ENCODE measurements at regions not wholly inside any gene's neighbourhood (a gene's known extent, or its start where the extent isn't known, plus 50 kb on each side); places are given as distances from the start of the nearest gene placed in this dataset.
"Not testable (repeated sequence)": the region's sequence is repeated elsewhere in the genome, so short reads cannot be mapped to it uniquely, and the experiment has no call there.

- Histone ChIP-seq H3K36me3 (ENCODE audit: control insufficient read depth, insufficient read depth, low read length) (no peaks in the 10 kb centered on the region), H3K4me1 (ENCODE audit: control insufficient read depth, insufficient read depth, low read length) (no peaks in the 10 kb centered on the region), H3K27ac (ENCODE audit: low read length) (no peak overlapping the region), H3K27me3 (ENCODE audit: control insufficient read depth, insufficient read depth, low read length) (no peaks in the 10 kb centered on the region), H3K9me3 (ENCODE audit: control insufficient read depth, insufficient read depth, low read length) (no peaks in the 10 kb centered on the region), H3K4me3 (ENCODE audit: low read length) (no peak overlapping the region)
- H3K4me1 Mint-ChIP-seq: no peaks in the 10 kb centered on the region
- H3K36me3 Mint-ChIP-seq: no peaks in the 10 kb centered on the region
- DNase-seq (no peak), ATAC-seq (no peak)
- no peak overlapping the region for H3K4me3 Mint-ChIP-seq
- intact Hi-C loops (cut with micrococcal nuclease): no loop called here
- H3K27ac Mint-ChIP-seq: no peak overlapping the region
- peaks cover 8 to 22% of the 10 kb centered on the region in 2 donors for H3K9me3 Mint-ChIP-seq
- no peak for TF ChIP-seq CTCF (IDR thresholded peaks at IDR 0.05)
- H3K27me3 Mint-ChIP-seq (ENCODE audit: low read depth in 2 of 2): no peaks in the 10 kb centered on the region
- WGBS (ENCODE audit: insufficient coverage): 79% methylated on average over 2 of the region's 2 CpGs
Measured at GRCh38 chr4:164138521-164138920, 615.4 kb upstream of the SMIM31 start.

GRCh38 chr4:164139291-164139690 lies 614.6 kb upstream of the SMIM31 start:
- Histone ChIP-seq H3K36me3 (ENCODE audit: control insufficient read depth, insufficient read depth, low read length) (no peaks in the 10 kb centered on the region), H3K27me3 (ENCODE audit: control insufficient read depth, insufficient read depth, low read length) (no peaks in the 10 kb centered on the region), H3K9me3 (ENCODE audit: control insufficient read depth, insufficient read depth, low read length) (no peaks in the 10 kb centered on the region), H3K4me1 (ENCODE audit: control insufficient read depth, insufficient read depth, low read length) (no peaks in the 10 kb centered on the region), H3K27ac (ENCODE audit: low read length) (no peak overlapping the region), H3K4me3 (ENCODE audit: low read length) (no peak overlapping the region)
- intact Hi-C loops (cut with micrococcal nuclease): no loop called here
- TF ChIP-seq CTCF (IDR thresholded peaks at IDR 0.05): no peak
- DNase-seq (no peak), ATAC-seq (no peak)
- H3K4me1 Mint-ChIP-seq: no peaks in the 10 kb centered on the region
- H3K27me3 Mint-ChIP-seq (ENCODE audit: low read depth in 2 of 2): no peaks in the 10 kb centered on the region
- H3K9me3 Mint-ChIP-seq: peaks cover 9 to 25% of the 10 kb centered on the region in 2 donors
- no peaks in the 10 kb centered on the region for H3K36me3 Mint-ChIP-seq
- no peak overlapping the region for H3K4me3 Mint-ChIP-seq
- H3K27ac Mint-ChIP-seq: no peak overlapping the region
- WGBS (ENCODE audit: insufficient coverage): 100% methylated on average over 1 of the region's 1 CpG

GRCh38 chr4:164141755-164142375 lies 612.1 kb upstream of the SMIM31 start:
- H3K27me3 Mint-ChIP-seq (ENCODE audit: low read depth in 2 of 2); H3K4me1 ChIP-seq (ENCODE audit: control insufficient read depth, insufficient read depth, low read length); ATAC-seq; H3K4me1 Mint-ChIP-seq; H3K36me3 Mint-ChIP-seq; H3K27ac Mint-ChIP-seq; H3K27ac ChIP-seq (ENCODE audit: low read length); DNase-seq; H3K36me3 ChIP-seq (ENCODE audit: control insufficient read depth, insufficient read depth, low read length); H3K9me3 ChIP-seq (ENCODE audit: control insufficient read depth, insufficient read depth, low read length); intact Hi-C loops (cut with micrococcal nuclease); H3K4me3 Mint-ChIP-seq; H3K27me3 ChIP-seq (ENCODE audit: control insufficient read depth, insufficient read depth, low read length); H3K4me3 ChIP-seq (ENCODE audit: low read length): not testable (repeated sequence)
- H3K9me3 Mint-ChIP-seq: peaks cover 7 to 19% of the 10 kb centered on the region in 2 donors
- WGBS (ENCODE audit: insufficient coverage): 88% methylated on average over 20 of the region's 20 CpGs

- TF ChIP-seq CTCF (IDR thresholded peaks at IDR 0.05): no peak
- ATAC-seq (no peak), DNase-seq (no peak)
- intact Hi-C loops (cut with micrococcal nuclease): no loop called here
- peaks cover 3 to 7% of the 10 kb centered on the region in 2 donors for H3K9me3 Mint-ChIP-seq
- Histone ChIP-seq H3K4me1 (ENCODE audit: control insufficient read depth, insufficient read depth, low read length) (no peaks in the 10 kb centered on the region), H3K9me3 (ENCODE audit: control insufficient read depth, insufficient read depth, low read length) (no peaks in the 10 kb centered on the region), H3K27me3 (ENCODE audit: control insufficient read depth, insufficient read depth, low read length) (no peaks in the 10 kb centered on the region), H3K4me3 (ENCODE audit: low read length) (no peak overlapping the region), H3K36me3 (ENCODE audit: control insufficient read depth, insufficient read depth, low read length) (no peaks in the 10 kb centered on the region), H3K27ac (ENCODE audit: low read length) (no peak overlapping the region)
- no peaks in the 10 kb centered on the region for H3K27me3 Mint-ChIP-seq (ENCODE audit: low read depth in 2 of 2)
- no peak overlapping the region for H3K4me3 Mint-ChIP-seq
- WGBS (ENCODE audit: insufficient coverage): 57% methylated on average over 4 of the region's 4 CpGs
- H3K36me3 Mint-ChIP-seq: no peaks in the 10 kb centered on the region
- no peaks in the 10 kb centered on the region for H3K4me1 Mint-ChIP-seq
- H3K27ac Mint-ChIP-seq: no peak overlapping the region
Measured at GRCh38 chr4:164154416-164154815, 599.5 kb upstream of the SMIM31 start.

All from natural killer cell (primary cell).